ENCODE measurements at regions not wholly inside any gene's neighbourhood (a gene's known extent, or its start where the extent isn't known, plus 50 kb on each side); places are given as distances from the start of the nearest gene placed in this dataset.

DNA sequence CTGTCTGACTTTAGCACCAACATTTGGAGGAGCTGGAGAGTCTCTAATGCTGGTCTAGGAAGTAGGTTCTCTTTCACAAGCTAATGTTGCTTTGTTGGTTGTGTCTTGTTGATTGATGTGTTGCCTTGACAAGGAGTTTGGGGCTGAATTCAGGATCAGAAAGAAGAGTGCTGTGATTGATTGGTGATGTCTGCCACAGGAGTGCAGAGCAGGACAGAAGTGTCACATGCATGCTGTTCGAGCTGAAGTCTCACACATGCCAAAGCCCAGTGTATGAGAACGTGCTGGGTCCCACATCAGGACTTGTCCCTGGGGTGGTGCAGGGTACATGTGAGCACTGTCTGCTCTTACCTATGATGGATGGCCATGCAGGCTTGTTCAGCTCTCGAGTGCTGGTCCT lies 694.4 kb downstream of the MATN1 start:
- no peak overlapping the region for H3K4me3 ChIP-seq (ENCODE audit: low read depth, low read length)
- TF ChIP-seq, protein P1, sequence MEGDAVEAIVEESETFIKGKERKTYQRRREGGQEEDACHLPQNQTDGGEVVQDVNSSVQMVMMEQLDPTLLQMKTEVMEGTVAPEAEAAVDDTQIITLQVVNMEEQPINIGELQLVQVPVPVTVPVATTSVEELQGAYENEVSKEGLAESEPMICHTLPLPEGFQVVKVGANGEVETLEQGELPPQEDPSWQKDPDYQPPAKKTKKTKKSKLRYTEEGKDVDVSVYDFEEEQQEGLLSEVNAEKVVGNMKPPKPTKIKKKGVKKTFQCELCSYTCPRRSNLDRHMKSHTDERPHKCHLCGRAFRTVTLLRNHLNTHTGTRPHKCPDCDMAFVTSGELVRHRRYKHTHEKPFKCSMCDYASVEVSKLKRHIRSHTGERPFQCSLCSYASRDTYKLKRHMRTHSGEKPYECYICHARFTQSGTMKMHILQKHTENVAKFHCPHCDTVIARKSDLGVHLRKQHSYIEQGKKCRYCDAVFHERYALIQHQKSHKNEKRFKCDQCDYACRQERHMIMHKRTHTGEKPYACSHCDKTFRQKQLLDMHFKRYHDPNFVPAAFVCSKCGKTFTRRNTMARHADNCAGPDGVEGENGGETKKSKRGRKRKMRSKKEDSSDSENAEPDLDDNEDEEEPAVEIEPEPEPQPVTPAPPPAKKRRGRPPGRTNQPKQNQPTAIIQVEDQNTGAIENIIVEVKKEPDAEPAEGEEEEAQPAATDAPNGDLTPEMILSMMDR (conservative IDR thresholded peaks at IDR 0.05; ENCODE audit: low read depth, low read length): no peak
- DNase-seq (ENCODE audit: low read depth): no peak

GRCh38 chr1:30028283-30028682 lies 695.1 kb downstream of the MATN1 start:
- TF ChIP-seq, protein P1 (conservative IDR thresholded peaks at IDR 0.05; ENCODE audit: low read depth, low read length): no peak
- H3K4me3 ChIP-seq (ENCODE audit: low read depth, low read length): no peak overlapping the region
- no peak for DNase-seq (ENCODE audit: low read depth)

DNA sequence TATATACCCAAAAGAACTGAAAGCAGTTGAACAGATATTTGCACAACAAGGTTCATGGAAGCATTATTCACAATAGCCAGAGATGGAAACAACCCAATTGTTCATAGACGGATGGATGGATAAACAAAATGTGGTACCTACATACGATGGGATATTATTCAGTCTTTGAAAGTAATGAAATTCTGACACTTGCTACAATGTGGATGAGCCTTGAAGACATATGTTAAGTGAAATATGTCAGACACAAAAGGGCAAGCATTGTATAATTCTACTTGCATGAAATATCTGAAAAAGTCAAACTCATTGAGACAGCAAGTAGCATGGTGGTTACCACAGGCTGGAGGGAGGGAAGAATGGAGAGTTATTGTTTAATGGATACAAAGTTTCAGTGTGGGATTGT lies 696.1 kb downstream of the MATN1 start:
- TF ChIP-seq, protein P1 (conservative IDR thresholded peaks at IDR 0.05; ENCODE audit: low read depth, low read length): no peak
- no peak for DNase-seq (ENCODE audit: low read depth)
- no peak overlapping the region for H3K4me3 ChIP-seq (ENCODE audit: low read depth, low read length)

DNA sequence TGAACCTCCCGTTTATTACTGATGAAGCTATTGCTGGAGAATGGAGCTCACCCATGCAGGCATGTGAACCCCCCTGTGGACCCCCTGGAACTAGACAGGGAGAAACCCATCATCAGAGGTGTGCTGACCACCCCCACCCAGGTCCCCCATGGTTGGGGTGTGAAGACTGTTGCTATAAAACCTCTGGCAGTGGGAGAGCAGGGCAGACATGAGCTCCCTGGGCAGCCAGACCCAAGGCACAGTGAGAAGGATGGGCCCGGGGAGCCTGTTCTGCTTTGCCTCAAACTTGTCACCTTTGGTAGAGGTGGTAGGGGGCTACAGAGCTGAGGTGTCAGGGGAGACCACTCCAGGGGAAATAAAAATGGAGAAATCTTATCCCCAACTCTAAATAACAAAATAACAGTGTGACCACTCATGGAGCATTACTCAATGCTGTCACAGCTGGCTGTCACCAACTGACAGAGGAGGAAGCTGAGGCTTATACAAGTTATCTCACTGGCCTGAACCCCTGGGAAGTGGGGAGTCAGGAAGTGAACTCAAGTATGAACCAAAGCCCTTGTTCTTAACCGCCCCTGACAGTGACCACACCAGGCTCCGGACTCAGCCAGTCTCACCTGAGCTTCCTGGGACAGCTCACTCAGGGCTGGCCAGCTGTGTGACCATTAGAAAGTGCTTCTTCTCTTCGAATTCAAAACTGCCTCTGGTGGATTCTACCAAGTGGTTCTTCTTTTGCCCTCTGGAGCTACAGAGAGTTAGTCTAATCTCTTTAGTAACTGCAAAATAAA lies 698.8 kb downstream of the MATN1 start:
- DNase-seq (ENCODE audit: low read depth): no peak
- TF ChIP-seq, protein P1 (conservative IDR thresholded peaks at IDR 0.05; ENCODE audit: low read depth, low read length): no peak
- H3K4me3 ChIP-seq (ENCODE audit: low read depth, low read length): no peak overlapping the region

GRCh38 chr1:30023339-30024022 lies 699.9 kb downstream of the MATN1 start:
- no peak for DNase-seq (ENCODE audit: low read depth)
- TF ChIP-seq, protein P1 (conservative IDR thresholded peaks at IDR 0.05; ENCODE audit: low read depth, low read length): no peak
- H3K4me3 ChIP-seq (ENCODE audit: low read depth, low read length): no peak overlapping the region

DNA sequence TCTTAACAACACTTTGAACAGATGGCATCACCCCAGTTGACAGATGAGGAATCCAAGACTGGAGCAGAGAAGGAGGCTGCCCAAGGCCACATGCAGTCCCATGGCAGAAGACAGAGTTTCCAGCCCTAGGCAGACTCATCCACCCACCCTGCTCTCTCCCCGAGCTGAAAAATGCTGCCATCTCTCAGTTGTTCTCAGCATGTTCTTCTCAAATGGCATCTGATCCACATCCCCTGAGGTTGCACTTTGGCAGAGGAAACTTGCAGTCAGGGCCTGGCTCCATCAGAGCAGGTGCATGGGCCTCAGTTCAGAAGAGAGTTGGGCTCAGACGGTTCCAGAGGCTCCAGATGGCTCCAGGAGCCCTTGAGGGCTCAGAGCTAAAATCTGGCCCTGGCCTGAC lies 709.4 kb downstream of the MATN1 start:
- H3K4me3 ChIP-seq (ENCODE audit: low read depth, low read length): no peak overlapping the region
- TF ChIP-seq, protein P1 (conservative IDR thresholded peaks at IDR 0.05; ENCODE audit: low read depth, low read length): no peak
- no peak for DNase-seq (ENCODE audit: low read depth)

Data from choroid plexus epithelial cell (primary cell).